Smooth muscle cell (in vitro differentiated cells): ENCODE measurements at regions not wholly inside any gene's neighbourhood (a gene's known extent, or its start where the extent isn't known, plus 50 kb on each side); places are given as distances from the start of the nearest gene placed in this dataset.
"Not testable (repeated sequence)": the region's sequence is repeated elsewhere in the genome, so short reads cannot be mapped to it uniquely, and the experiment has no call there.

ENCODE experiments used
- DNase-seq: peaks from one replicate; lab custom pipeline; 2025; ENCODE audit not compliant: unreplicated experiment; lab: John Stamatoyannopoulos, UW
- H2AFZ ChIP-seq: fragments of 200-600 bp; sonication (generic); 2 replicates; pipeline ENCODE4 v1.6.0; 2016; ENCODE audit warnings: antibody characterized with exemption, low read depth, mild to moderate bottlenecking
- H3F3A ChIP-seq: fragments of 200-600 bp; sonication (generic); 2 replicates; pipeline ENCODE4 v1.6.0; 2017; ENCODE audit warnings: antibody characterized with exemption, low read depth
- H3K27ac ChIP-seq: fragments of 200-600 bp; sonication (generic); 2 replicates; pipeline ENCODE4 v1.5.1; 2016; ENCODE audit warnings: low read depth, mild to moderate bottlenecking
- H3K27me3 ChIP-seq: fragments of 200-600 bp; sonication (generic); 2 replicates; pipeline ENCODE4 v1.6.1; 2016; ENCODE audit warnings: low read depth, mild to moderate bottlenecking
- H3K36me3 ChIP-seq: fragments of 200-600 bp; sonication (generic); 2 replicates; pipeline ENCODE4 v1.5.1; 2016; ENCODE audit warnings: low read depth
- H3K4me1 ChIP-seq: fragments of 200-600 bp; sonication (generic); 2 replicates; pipeline ENCODE4 v1.5.1; 2016; ENCODE audit warnings: low read depth
- H3K4me2 ChIP-seq: fragments of 200-600 bp; sonication (generic); 2 replicates; pipeline ENCODE4 v1.6.0; 2016; ENCODE audit warnings: mild to moderate bottlenecking
- H3K4me3 ChIP-seq: fragments of 200-600 bp; sonication (generic); 2 replicates; pipeline ENCODE4 v1.5.1; 2016; ENCODE audit warnings: mild to moderate bottlenecking
- H3K79me2 ChIP-seq: fragments of 200-600 bp; sonication (generic); 2 replicates; pipeline ENCODE4 v1.6.0; 2016; ENCODE audit warnings: low read depth, mild to moderate bottlenecking
- H3K9ac ChIP-seq: fragments of 200-600 bp; sonication (generic); 2 replicates; pipeline ENCODE4 v1.6.0; 2016; ENCODE audit warnings: low read depth
- H3K9me3 ChIP-seq: fragments of 200-600 bp; sonication (generic); replicated peaks from 2 replicates; pipeline ENCODE4 v1.5.1; 2016; ENCODE audit warnings: low read depth
- H4K20me1 ChIP-seq: fragments of 200-600 bp; sonication (generic); 2 replicates; pipeline ENCODE4 v1.6.0; 2016; ENCODE audit warnings: low read depth
- WGBS: methylation state at CpG from one replicate; pipeline ENCODE4 v1.1.7; 2016; ENCODE audit warnings: low lambda C conversion rate; 5-methylcytosine and 5-hydroxymethylcytosine counted together
- TF ChIP-seq, protein P1 (sequence below): fragments of 200-600 bp; sonication (generic); IDR thresholded peaks from 2 replicates; pipeline ENCODE4 v1.5.1; 2017; ENCODE audit warnings: borderline replicate concordance, mild to moderate bottlenecking, antibody characterized with exemption; ENCODE audit not compliant: insufficient read depth, poor library complexity, severe bottlenecking

DNA sequence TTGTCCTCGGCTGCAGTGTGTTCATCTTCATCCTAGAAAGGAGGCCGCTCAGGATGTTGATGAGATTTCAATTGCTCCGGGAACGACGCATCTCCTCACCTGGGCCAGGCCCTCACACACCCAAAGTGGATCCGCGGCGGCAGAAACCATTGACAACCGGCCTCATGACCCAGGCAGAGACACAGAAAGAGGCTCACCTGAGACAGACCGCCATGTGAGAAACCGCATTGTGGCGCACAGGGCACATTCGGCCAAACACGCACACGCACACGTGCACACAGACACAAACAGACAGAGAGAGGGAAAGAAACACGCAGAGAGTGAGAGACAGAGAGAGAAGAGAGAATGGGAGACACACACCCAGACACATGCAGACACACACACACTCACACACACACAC lies 3879.3 kb downstream of the SRGAP2C start:
- not testable (repeated sequence) for H3K27ac ChIP-seq, H3K4me2 ChIP-seq, H3K79me2 ChIP-seq, H3F3A ChIP-seq, H3K9ac ChIP-seq, H3K36me3 ChIP-seq, DNase-seq, H3K9me3 ChIP-seq, H3K27me3 ChIP-seq, H3K4me3 ChIP-seq, H4K20me1 ChIP-seq, H3K4me1 ChIP-seq, H2AFZ ChIP-seq
- 92% methylated on average over 12 of the region's 17 CpGs for WGBS

GRCh38 chr1:125064481-125064880 lies 3879.7 kb downstream of the SRGAP2C start:
- Histone ChIP-seq H3K27ac (no peak overlapping the region), H4K20me1 (no peaks in the 10 kb centered on the region), H2AFZ (no peak overlapping the region), H3K79me2 (no peaks in the 10 kb centered on the region), H3K27me3 (no peaks in the 10 kb centered on the region), H3F3A (no peaks in the 10 kb centered on the region), H3K4me3 (no peak overlapping the region), H3K4me1 (no peaks in the 10 kb centered on the region), H3K4me2 (no peak overlapping the region), H3K9me3 (peaks cover 4% of the 10 kb centered on the region), H3K36me3 (no peaks in the 10 kb centered on the region), H3K9ac (no peak overlapping the region)
- TF ChIP-seq, protein P1, sequence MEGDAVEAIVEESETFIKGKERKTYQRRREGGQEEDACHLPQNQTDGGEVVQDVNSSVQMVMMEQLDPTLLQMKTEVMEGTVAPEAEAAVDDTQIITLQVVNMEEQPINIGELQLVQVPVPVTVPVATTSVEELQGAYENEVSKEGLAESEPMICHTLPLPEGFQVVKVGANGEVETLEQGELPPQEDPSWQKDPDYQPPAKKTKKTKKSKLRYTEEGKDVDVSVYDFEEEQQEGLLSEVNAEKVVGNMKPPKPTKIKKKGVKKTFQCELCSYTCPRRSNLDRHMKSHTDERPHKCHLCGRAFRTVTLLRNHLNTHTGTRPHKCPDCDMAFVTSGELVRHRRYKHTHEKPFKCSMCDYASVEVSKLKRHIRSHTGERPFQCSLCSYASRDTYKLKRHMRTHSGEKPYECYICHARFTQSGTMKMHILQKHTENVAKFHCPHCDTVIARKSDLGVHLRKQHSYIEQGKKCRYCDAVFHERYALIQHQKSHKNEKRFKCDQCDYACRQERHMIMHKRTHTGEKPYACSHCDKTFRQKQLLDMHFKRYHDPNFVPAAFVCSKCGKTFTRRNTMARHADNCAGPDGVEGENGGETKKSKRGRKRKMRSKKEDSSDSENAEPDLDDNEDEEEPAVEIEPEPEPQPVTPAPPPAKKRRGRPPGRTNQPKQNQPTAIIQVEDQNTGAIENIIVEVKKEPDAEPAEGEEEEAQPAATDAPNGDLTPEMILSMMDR: no peak
- peak; percentile 0 for DNase-seq
- 87% methylated on average over 21 of the region's 21 CpGs for whole genome bisulfite sequencing

GRCh38 chr1:125065092-125065820 lies 3880.5 kb downstream of the SRGAP2C start:
- no peak overlapping the region for H2AFZ ChIP-seq
- H3K79me2 ChIP-seq: no peaks in the 10 kb centered on the region
- no peak overlapping the region for H3K4me3 ChIP-seq
- no peaks in the 10 kb centered on the region for H3K4me1 ChIP-seq
- TF ChIP-seq, protein P1: no peak
- H3K27ac ChIP-seq: no peak overlapping the region
- no peaks in the 10 kb centered on the region for H3F3A ChIP-seq
- whole genome bisulfite sequencing: 89% methylated on average over 31 of the region's 37 CpGs
- no peaks in the 10 kb centered on the region for H3K27me3 ChIP-seq
- peaks cover 7% of the 10 kb centered on the region for H3K9me3 ChIP-seq
- no peak overlapping the region for H3K4me2 ChIP-seq
- no peak overlapping the region for H3K9ac ChIP-seq
- no peaks in the 10 kb centered on the region for H3K36me3 ChIP-seq
- H4K20me1 ChIP-seq: no peaks in the 10 kb centered on the region
- peak; percentile 0 for DNase-seq

DNA sequence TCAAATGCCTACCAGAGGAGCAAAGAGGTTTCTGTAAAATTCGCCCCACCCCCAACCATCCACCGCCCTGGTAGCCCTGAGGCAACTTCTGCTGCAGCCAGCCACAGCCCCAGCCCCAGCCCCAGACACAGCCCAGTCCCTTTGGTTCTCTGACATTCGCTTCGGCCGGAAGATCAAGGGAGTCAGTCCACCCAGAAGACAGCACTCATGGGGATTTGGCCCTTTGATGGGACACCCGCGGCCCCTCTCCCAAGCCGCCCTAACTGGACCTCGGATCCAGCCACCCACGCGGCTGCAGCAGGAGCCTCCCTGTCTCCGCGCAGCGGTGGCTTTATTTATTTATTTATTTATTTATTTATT lies 3881.0 kb downstream of the SRGAP2C start:
- Histone ChIP-seq H4K20me1 (no peaks in the 10 kb centered on the region), H2AFZ (no peak overlapping the region), H3K4me2 (no peak overlapping the region), H3K27me3 (no peaks in the 10 kb centered on the region), H3K36me3 (no peaks in the 10 kb centered on the region), H3K27ac (no peak overlapping the region), H3K4me3 (no peak overlapping the region), H3F3A (no peaks in the 10 kb centered on the region), H3K4me1 (no peaks in the 10 kb centered on the region), H3K9ac (no peak overlapping the region), H3K9me3 (peaks cover 7% of the 10 kb centered on the region), H3K79me2 (no peaks in the 10 kb centered on the region)
- DNase-seq: no peak
- 78% methylated on average over 14 of the region's 14 CpGs for WGBS
- TF ChIP-seq, protein P1: no peak
